Right lobe of liver (tissue), 6 donors: ENCODE measurements at regions not wholly inside any gene's neighbourhood (a gene's known extent, or its start where the extent isn't known, plus 50 kb on each side); places are given as distances from the start of the nearest gene placed in this dataset.

ENCODE experiments used
- ATAC-seq, 4 donors: fragments of 200-7000 bp; cut with Tn5 transposase; one replicate each; pipeline ENCODE4 v1.9.1; 2020; ENCODE audit warnings: mild to moderate bottlenecking in 4 of 4, moderate library complexity in 4 of 4
- DNase-seq, 3 donors: peaks; one replicate each; pipeline ENCODE4 v3.0.0-alpha.2; 2020
- H3K27ac ChIP-seq, 3 donors: fragments of 200-600 bp; one replicate each; pipeline ENCODE4 v1.8.0; 2022
- H3K27me3 ChIP-seq, 2 donors: fragments of 200-600 bp; one replicate each; pipeline ENCODE4 v1.8.0; 2022
- H3K36me3 ChIP-seq, 4 donors: fragments of 200-600 bp; sonication (generic) in 1 of 4; one replicate each; pipeline versions ENCODE4 v1.5.1 to v1.8.0; 2017 to 2022; ENCODE audit warnings: control low read depth in 1 of 4
- H3K4me1 ChIP-seq, 4 donors: fragments of 200-600 bp; sonication (generic) in 1 of 4; one replicate each; pipeline versions ENCODE4 v1.5.1 to v1.8.0; 2017 to 2022; ENCODE audit warnings: control low read depth in 1 of 4
- H3K4me3 ChIP-seq, 3 donors: fragments of 200-600 bp; one replicate each; pipeline ENCODE4 v1.8.0; 2022
- H3K9me3 ChIP-seq, 4 donors: fragments of 200-600 bp; sonication (generic) in 1 of 4; one replicate each; pipeline versions ENCODE4 v1.5.1 to v1.8.0; 2017 to 2022; ENCODE audit warnings: control low read depth in 1 of 4
- CTCF ChIP-seq, 4 donors: fragments of 200-600 bp in 3 of 4; fragments of 450-650 bp in 1 of 4; IDR thresholded peaks; one replicate each; pipeline versions ENCODE4 v1.5.1 to v1.8.0; 2016 to 2022; ENCODE audit warnings: antibody characterized with exemption in 4 of 4, mild to moderate bottlenecking in 2 of 4
- POLR2A ChIP-seq: fragments of 450-650 bp; IDR thresholded peaks from one replicate; pipeline ENCODE4 v1.6.1; 2017; ENCODE audit warnings: antibody characterized with exemption, mild to moderate bottlenecking
- WGBS: methylation state at CpG from one replicate; pipeline ENCODE4 v1.1.6; 2018; ENCODE audit warnings: low coverage, low lambda C conversion rate; ENCODE audit not compliant: insufficient coverage; ENCODE audit errors: missing lambda C conversion rate; 5-methylcytosine and 5-hydroxymethylcytosine counted together
- intact Hi-C, 2 donors: fragments of 100-400 bp; cut with DNase I; formaldehyde crosslinking; loops; one replicate each; pipeline versions ENCODE4 v1.11.2 to v1.14.1; 2022
- donor health status: DM: no; HTN: yes; CAD: no.
- donor health status: DM: no; HTN: no; CAD: no.
- donor health status: DM: no; HTN: no; CAD: no.
- donor health status: DM: no; HTN: yes; CAD: no.
- donor health status: DM: no; HTN: yes; CAD: no.

GRCh38 chr3:106183762-106184391 is 315.1 kb upstream of the CBLB start:
- TF ChIP-seq CTCF (IDR thresholded peaks at IDR 0.05): no peak
- TF ChIP-seq POLR2A: no peak
- H3K27me3 ChIP-seq: no peaks in the 10 kb centered on the region
- H3K4me3 ChIP-seq: no peak overlapping the region
- H3K4me1 ChIP-seq: no peaks in the 10 kb centered on the region
- H3K36me3 ChIP-seq: no peaks in the 10 kb centered on the region
- no peak for ATAC-seq
- WGBS: 50% methylated on average over 1 of the region's 1 CpG
- no peak overlapping the region for H3K27ac ChIP-seq
- no peaks in the 10 kb centered on the region for H3K9me3 ChIP-seq
- DNase-seq: no peak
- intact Hi-C loops: no loop called here

- ATAC-seq: no peak
- 62% methylated on average over 4 of the region's 4 CpGs for WGBS
- Histone ChIP-seq H3K27ac (no peak overlapping the region), H3K4me1 (no peaks in the 10 kb centered on the region), H3K27me3 (no peaks in the 10 kb centered on the region), H3K36me3 (no peaks in the 10 kb centered on the region), H3K4me3 (no peak overlapping the region), H3K9me3 (no peaks in the 10 kb centered on the region)
- DNase-seq: no peak
- intact Hi-C loops: no loop called here
- TF ChIP-seq CTCF (IDR thresholded peaks at IDR 0.05): no peak
- no peak for TF ChIP-seq POLR2A
Observed at GRCh38 chr3:106184540-106185457, 316.0 kb upstream of the CBLB start.

GRCh38 chr3:106185949-106186348 is 317.1 kb upstream of the CBLB start:
- no peak for TF ChIP-seq CTCF (IDR thresholded peaks at IDR 0.05)
- no peak for TF ChIP-seq POLR2A
- no peaks in the 10 kb centered on the region for H3K4me1 ChIP-seq
- no peaks in the 10 kb centered on the region for H3K9me3 ChIP-seq
- no peak overlapping the region for H3K4me3 ChIP-seq
- H3K27ac ChIP-seq: no peak overlapping the region
- no peaks in the 10 kb centered on the region for H3K27me3 ChIP-seq
- ATAC-seq (no peak), DNase-seq (no peak)
- intact Hi-C loops: no loop called here
- WGBS: 41% methylated on average over 2 of the region's 2 CpGs
- no peaks in the 10 kb centered on the region for H3K36me3 ChIP-seq

- TF ChIP-seq POLR2A (no peak), CTCF (IDR thresholded peaks at IDR 0.05) (no peak)
- Histone ChIP-seq H3K27me3 (no peaks in the 10 kb centered on the region), H3K36me3 (no peaks in the 10 kb centered on the region), H3K9me3 (no peaks in the 10 kb centered on the region), H3K27ac (no peak overlapping the region), H3K4me1 (no peaks in the 10 kb centered on the region), H3K4me3 (no peak overlapping the region)
- WGBS: 50% methylated on average over 2 of the region's 2 CpGs
- DNase-seq (no peak), ATAC-seq (no peak)
- intact Hi-C loops: no loop called here
Observed at GRCh38 chr3:106190296-106190695, 321.5 kb upstream of the CBLB start.
